ENCODE measurements at regions not wholly inside any gene's neighbourhood (a gene's known extent, or its start where the extent isn't known, plus 50 kb on each side); places are given as distances from the start of the nearest gene placed in this dataset.

DNA sequence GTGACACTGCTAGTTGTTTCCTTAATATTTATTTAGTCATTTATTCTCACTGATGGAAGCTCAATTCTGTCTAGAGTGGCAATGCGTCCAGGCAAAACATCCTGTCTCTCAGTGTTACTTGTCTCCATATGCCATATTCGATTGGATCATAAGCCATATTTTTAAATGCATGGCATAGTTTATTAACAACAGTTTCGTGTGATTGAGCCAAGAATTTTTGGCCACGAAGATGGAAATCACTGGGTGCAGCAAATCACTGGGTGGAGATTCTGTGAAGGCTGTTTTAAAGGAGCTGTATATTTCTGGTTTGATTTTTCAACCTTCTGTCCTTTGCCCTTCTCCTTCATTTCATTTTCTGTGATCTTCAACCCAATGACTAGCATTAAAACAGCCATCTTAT lies 205.2 kb downstream of the JRKL start:
- DNase-seq = no peak
- H3K27me3 ChIP-seq = no peaks in the 10 kb centered on the region
- H3K36me3 ChIP-seq = no peaks in the 10 kb centered on the region
- H3K4me3 ChIP-seq (replicated peaks in 1 of 3) = no peak overlapping the region
- no peaks in the 10 kb centered on the region for H3K9me3 ChIP-seq
- H3K27ac ChIP-seq = no peak overlapping the region
- no peaks in the 10 kb centered on the region for H3K4me1 ChIP-seq
- intact Hi-C loops (cut with DNase I) = no loop called here
- TF ChIP-seq CTCF (IDR thresholded peaks at IDR 0.05) = no peak
- TF ChIP-seq POLR2A (IDR thresholded peaks at IDR 0.05) = no peak
- 67 to 81% methylated on average over 4 of the region's 4 CpGs for WGBS, 2 donors

DNA sequence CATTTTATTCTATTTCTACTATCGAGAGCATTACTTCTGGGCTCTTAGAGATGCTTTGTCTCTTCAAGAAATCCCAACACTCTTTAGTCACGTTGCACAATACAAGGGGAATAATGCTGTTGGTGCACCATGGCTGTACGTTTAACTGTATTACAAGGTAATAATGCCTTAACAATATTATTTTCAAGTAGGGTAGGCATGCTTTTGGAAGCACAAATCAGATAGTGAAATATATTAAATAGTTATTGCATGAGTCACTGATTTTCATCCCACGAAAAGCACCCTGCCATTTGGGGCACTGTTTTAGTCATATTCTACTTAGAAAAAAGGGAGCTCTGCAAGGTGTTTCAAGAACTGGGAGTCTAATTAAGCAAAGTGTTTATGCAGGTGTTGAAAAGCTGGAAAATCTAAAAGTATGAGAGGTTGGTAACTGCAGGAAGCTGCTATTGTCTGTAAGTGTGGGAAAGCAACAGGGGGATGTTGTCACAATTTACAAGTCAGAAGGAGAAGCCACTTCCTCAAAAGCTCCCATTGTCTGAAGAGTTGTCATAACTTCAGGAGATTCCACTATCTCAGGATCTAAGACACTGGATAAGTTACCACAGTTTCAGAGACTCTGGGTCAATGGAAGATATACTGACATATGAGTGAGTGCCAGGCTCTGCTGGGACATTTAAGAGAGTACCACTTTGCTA lies 218.2 kb downstream of the JRKL start:
- H3K4me3 ChIP-seq (replicated peaks in 1 of 3) = no peak overlapping the region
- H3K27ac ChIP-seq = no peak overlapping the region
- no peak for DNase-seq
- H3K36me3 ChIP-seq = no peaks in the 10 kb centered on the region
- WGBS, 2 donors = 72 to 77% methylated on average over 4 of the region's 4 CpGs
- no peaks in the 10 kb centered on the region for H3K27me3 ChIP-seq
- intact Hi-C loops (cut with DNase I) = no loop called here
- H3K9me3 ChIP-seq = no peaks in the 10 kb centered on the region
- H3K4me1 ChIP-seq = no peaks in the 10 kb centered on the region
- TF ChIP-seq CTCF (IDR thresholded peaks at IDR 0.05) (no peak), POLR2A (IDR thresholded peaks at IDR 0.05) (no peak)

GRCh38 chr11:96614101-96614500 lies 224.3 kb downstream of the JRKL start:
- 80 to 81% methylated on average over 4 of the region's 4 CpGs for WGBS, 2 donors
- H3K36me3 ChIP-seq = no peaks in the 10 kb centered on the region
- H3K27ac ChIP-seq = no peak overlapping the region
- DNase-seq = no peak
- no peak for TF ChIP-seq POLR2A (IDR thresholded peaks at IDR 0.05)
- TF ChIP-seq CTCF (IDR thresholded peaks at IDR 0.05) = no peak
- no peaks in the 10 kb centered on the region for H3K9me3 ChIP-seq
- no peak overlapping the region for H3K4me3 ChIP-seq (replicated peaks in 1 of 3)
- no peaks in the 10 kb centered on the region for H3K27me3 ChIP-seq
- intact Hi-C loops (cut with DNase I) = no loop called here
- H3K4me1 ChIP-seq = no peaks in the 10 kb centered on the region

GRCh38 chr11:96614846-96615245 lies 225.0 kb downstream of the JRKL start:
- Histone ChIP-seq H3K9me3 (no peaks in the 10 kb centered on the region), H3K27ac (no peak overlapping the region), H3K36me3 (no peaks in the 10 kb centered on the region), H3K4me1 (no peaks in the 10 kb centered on the region), H3K27me3 (no peaks in the 10 kb centered on the region), H3K4me3 (replicated peaks in 1 of 3) (no peak overlapping the region)
- DNase-seq = no peak
- WGBS, 2 donors = 52 to 69% methylated on average over 3 to 4 of the region's 4 CpGs
- intact Hi-C loops (cut with DNase I) = no loop called here
- TF ChIP-seq POLR2A (IDR thresholded peaks at IDR 0.05) (no peak), CTCF (IDR thresholded peaks at IDR 0.05) (no peak)

GRCh38 chr11:96620464-96621044 lies 230.7 kb downstream of the JRKL start:
- DNase-seq = no peak
- Histone ChIP-seq H3K27me3 (no peaks in the 10 kb centered on the region), H3K4me1 (no peaks in the 10 kb centered on the region), H3K9me3 (no peaks in the 10 kb centered on the region), H3K4me3 (replicated peaks in 1 of 3) (no peak overlapping the region), H3K27ac (no peak overlapping the region), H3K36me3 (no peaks in the 10 kb centered on the region)
- intact Hi-C loops (cut with DNase I) = no loop called here
- 73 to 75% methylated on average over 1 of the region's 1 CpG for WGBS, 2 donors
- TF ChIP-seq POLR2A (IDR thresholded peaks at IDR 0.05) = no peak
- no peak for TF ChIP-seq CTCF (IDR thresholded peaks at IDR 0.05)
